ENCODE measurements at regions not wholly inside any gene's neighbourhood (a gene's known extent, or its start where the extent isn't known, plus 50 kb on each side); places are given as distances from the start of the nearest gene placed in this dataset.
"Not testable (repeated sequence)": the region's sequence is repeated elsewhere in the genome, so short reads cannot be mapped to it uniquely, and the experiment has no call there.

GRCh38 chr5:56685503-56686217 lies 129.7 kb upstream of the MAP3K1 start:
- DNase-seq, result no peak

DNA sequence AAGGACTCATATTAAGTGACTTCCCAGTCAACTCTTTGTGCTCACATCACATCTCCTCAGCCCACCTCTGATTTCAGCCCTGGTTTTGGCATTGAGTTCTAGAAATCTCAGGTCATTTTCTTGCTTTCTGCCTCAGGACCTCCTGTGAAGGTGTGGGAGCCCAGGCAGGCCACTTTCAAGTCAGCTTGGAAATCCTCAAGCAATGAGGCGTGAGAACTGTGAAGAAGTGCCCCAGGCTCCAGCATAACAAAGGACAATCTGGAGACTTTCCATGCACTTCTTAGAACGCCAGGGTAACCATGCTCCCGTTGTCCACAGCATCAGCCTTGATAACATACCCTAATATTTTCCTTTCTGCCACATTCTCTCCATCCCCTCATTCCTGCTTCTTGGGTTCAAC lies 131.2 kb upstream of the MAP3K1 start:
- DNase-seq, result no peak

DNA sequence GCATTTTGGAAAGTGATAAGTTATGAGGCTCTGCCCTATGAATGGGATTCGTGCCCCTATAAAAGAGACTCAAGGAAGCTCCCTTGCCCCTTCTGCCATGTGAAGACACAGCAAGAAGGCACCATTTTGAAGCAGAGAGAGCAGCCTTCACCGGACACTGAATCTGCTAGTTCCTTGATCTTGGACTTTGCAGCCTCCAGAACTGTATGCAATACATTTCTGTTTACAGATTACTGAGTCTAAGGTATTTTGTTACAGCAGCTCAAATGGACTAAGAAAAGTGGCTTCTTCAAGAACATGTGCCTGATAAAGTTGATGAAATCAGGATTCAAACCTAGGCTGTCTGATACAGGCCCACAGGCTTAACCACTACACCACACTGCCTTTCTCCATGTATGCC lies 131.6 kb upstream of the MAP3K1 start:
- no peak for DNase-seq

DNA sequence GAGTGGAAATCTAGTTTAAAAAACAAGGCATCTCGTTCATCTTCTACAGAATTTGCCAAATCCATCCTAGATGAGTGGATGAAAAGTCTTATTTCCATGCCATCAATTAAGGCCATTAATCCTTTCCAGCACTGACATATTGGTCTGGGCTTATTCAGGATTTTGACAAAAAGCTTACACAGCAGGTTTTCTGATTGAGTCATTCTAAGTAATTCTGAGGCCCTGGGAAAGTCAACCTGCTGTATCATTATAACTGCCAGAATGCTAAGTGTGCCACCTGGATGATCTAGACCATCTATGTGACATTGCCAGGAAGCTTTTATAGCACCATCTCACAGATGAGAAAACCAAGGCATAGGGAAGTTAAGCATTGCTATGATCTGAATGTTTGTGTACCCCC lies 132.1 kb upstream of the MAP3K1 start:
- no peak for DNase-seq

- no peak for DNase-seq
These were observed 134.0 kb upstream of the MAP3K1 start for GRCh38 chr5:56681346-56681745.

DNA sequence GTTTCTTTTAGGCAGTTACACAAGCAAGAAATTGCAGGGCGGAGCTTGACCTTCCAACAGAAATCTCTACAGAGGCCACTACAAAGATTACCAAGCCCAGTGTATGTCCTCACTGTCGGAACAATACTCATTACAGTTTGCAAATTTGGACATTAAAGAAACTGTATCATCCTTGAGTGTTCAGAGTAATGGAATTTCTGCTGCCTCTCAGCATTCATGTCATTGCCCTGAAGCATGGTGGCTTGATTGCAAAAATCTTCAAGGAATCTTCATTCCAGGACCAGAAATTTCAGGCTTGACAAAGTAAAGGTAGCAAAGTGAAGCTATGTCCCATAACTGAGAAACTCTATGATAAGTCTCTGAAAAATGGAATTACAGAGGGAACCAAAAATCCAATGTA lies 134.6 kb upstream of the MAP3K1 start:
- no peak for DNase-seq

GRCh38 chr5:56677690-56678305 lies 137.6 kb upstream of the MAP3K1 start:
- DNase-seq, result no peak

DNA sequence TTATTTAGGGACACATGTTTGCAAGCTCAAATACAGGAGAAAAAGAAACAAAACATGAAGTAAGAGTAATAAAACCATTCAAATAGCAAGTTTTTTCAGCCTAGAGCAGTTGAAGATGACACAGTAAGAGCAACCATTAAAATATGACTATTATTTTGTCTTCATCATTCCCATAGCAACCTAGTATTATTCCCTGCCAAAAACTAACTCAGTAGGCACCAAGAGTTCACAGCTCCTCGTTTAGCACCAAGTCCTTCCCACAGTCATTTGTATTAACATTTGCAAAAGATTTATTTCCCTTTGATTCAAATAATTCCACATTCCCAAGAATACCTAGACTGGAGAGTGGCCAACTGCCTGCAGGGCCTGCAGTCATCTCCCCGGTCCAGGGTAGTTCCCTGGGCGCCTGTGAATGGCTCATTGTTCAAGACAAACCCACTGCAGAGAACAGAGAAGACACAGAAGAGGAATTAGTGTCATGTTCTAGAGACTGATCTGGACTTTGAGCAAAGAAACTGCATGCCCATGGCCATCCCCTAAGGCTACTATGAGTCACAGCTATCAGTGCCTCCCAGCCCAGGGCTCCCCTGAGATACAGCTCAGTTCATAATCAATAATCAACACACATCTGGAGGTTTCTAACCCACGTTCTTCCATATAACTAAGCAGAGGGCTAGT lies 139.1 kb upstream of the MAP3K1 start:
- DNase-seq, result no peak

DNA sequence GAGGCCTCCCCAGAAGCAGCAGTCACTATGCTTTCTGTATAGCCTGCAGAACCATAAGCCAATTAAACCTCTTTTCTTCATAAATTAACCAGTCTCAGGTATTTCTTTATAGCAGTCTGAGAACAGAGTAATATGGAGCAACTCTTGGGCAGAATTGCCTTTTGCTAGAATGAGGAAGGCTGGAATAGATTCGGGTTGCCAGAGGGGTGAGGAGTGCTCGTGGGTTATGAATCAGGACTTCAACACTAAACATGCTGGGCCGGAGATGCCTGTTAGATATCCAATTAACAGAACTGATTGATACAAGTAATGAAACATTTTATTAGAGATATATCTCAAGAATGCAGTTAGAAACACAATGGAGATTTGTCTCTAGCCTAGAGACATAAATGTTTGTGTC lies 140.9 kb upstream of the MAP3K1 start:
- DNase-seq, result no peak

DNA sequence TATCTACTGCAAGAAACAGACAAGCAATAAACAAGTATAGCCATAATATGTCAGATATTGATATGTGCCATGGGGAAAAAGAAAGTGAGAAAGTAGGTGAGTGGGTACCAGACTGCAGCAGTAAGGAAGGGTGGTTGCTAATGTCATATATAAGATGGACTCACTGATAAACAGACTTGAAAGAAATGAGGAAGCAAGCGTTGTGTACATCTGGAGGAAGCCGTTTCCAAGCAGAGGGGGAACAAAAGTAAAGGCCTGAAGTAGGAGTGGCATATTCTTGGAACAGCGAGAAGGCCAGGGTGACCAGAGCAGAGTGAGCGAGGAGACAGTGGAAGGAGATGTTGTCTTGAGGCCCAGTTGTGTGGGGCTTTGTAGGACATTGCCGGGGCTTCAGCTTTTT lies 142.2 kb upstream of the MAP3K1 start:
- DNase-seq, result no peak

DNA sequence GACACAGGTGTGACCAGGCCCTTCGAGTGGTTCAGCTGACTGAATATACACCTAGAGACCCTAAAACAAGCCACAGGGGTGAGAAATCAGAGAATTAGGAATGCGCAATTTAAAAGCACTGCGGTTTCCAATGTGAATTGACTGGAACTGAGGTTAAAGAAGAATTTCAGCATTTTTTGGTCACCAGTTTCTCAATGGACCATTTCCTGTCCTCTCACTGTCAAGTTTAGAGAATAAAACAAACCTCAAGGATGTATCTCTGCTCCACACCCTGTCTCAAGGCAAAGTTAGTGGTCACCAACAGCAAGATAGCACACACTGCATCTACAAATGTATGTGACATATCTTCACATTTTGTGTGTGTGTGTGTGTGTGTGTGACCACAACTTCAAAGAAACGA lies 143.8 kb upstream of the MAP3K1 start:
- no peak for DNase-seq

- no peak for DNase-seq
These were observed 144.4 kb upstream of the MAP3K1 start for GRCh38 chr5:56670916-56671315.

DNA sequence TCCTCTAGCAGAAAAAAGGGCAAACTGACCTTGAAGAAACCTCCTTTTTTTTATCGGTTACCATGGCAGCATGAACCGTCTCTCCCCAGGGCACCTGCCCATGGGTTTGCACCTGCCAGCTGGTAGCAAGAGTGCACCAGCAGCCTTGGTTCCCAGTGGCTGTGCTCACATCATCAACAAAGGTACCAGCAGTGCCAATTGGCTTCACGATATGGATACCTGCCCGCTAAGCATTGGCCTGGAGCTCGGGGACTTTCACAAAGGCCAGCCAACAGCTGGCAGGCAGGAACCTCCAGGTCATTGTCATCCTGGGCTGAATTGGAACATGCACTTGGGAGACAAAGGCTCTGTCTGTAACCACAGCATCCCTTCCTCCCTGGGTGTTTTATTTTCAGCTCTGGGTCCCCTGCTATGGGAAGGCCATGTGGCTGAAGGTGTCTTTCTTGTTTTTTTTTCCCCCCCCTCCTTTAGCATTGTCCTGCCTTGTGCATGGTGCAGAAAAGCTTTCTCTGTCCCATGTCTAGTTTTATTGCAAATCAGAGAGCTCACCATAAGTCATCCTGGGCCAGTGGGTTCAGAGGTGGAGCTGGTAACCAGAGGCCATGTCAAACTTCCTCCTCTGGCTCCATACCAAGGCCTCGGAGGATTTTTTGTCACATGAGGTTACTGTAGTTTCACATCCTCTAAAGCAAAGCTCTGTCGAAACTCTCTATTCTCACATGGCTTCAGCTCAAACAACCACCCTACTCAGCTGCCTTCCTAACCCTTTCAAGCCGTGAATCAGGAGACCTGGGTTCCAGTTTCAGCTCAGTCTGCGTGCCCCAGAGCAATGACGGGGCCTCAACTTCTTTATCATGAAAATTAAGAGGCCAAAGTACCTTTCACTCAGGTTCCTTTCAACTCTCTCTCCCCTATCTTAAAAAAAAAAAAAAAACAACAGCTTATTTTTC lies 145.5 kb upstream of the MAP3K1 start:
- no peak for DNase-seq

DNA sequence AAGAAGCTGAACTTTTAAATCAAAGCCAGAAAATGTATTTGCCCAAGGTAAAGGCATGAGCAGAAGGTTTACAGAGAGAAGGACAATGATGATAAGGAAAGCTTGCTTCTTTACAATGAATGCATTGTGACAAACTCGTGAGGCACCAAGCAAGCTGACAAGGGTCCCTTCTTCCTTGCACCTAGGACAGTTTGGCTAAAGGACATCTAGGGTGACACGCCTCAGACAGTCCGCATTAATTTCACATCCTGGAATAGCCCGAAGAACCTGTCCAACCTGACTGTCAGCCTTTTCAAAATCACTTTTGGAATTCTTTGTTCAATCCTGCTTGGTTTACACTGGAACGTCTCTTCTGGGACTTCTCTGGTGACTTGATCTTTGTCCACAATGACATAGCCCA lies 146.4 kb upstream of the MAP3K1 start:
- no peak for DNase-seq

GRCh38 chr5:56667692-56668091 lies 147.7 kb upstream of the MAP3K1 start:
- DNase-seq, result no peak

DNA sequence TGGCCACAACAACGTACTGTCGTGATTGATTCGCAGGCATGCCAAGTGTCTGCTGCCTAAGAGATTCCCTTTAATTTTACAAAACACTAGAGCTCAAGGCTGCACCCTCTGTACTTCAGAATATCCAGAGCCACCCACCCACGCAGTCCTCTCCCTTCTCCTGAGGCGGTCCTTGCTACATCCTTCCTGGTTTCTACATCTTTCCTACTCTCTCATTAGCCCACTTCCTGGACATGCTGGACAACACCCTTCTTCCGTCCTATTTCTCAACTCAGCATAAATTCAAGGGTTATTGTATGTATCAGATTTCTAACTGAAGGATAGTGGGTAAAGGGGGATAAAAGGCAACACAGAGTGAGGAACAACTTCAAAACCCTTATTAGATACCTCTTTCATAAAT lies 148.4 kb upstream of the MAP3K1 start:
- no peak for DNase-seq

- DNase-seq, result not testable (repeated sequence)
These were observed 150.2 kb upstream of the MAP3K1 start for GRCh38 chr5:56665117-56665516.

DNA sequence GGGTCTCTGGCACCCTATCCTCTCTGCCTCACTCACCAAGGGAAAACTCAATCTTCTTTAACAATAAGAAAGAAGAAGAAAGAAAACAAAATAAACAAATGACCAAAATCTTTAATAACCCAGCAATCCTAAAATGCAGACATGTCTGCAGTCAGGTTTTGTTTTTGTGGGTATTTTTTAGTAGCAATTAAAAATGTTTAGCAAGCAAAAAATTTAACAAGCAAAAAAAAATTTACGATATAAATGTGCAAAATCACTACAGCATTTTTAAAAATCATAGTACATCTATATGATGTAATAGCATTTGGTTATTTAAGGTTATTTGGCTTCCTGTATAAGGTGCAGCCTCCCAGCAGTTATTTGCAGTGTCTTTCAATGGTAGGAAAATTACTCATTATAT lies 151.3 kb upstream of the MAP3K1 start:
- no peak for DNase-seq

GRCh38 chr5:56663523-56663922 lies 151.8 kb upstream of the MAP3K1 start:
- no peak for DNase-seq

GRCh38 chr5:56662893-56663292 lies 152.5 kb upstream of the MAP3K1 start:
- DNase-seq, result no peak

GRCh38 chr5:56659971-56660370 lies 155.4 kb upstream of the MAP3K1 start:
- no peak for DNase-seq

GRCh38 chr5:56658972-56659371 lies 156.4 kb upstream of the MAP3K1 start:
- DNase-seq, result no peak

All from effector CD8-positive, alpha-beta T cell (primary cell).